ENCODE measurements at regions not wholly inside any gene's neighbourhood (a gene's known extent, or its start where the extent isn't known, plus 50 kb on each side); places are given as distances from the start of the nearest gene placed in this dataset.
"Not testable (repeated sequence)": the region's sequence is repeated elsewhere in the genome, so short reads cannot be mapped to it uniquely, and the experiment has no call there.

DNA sequence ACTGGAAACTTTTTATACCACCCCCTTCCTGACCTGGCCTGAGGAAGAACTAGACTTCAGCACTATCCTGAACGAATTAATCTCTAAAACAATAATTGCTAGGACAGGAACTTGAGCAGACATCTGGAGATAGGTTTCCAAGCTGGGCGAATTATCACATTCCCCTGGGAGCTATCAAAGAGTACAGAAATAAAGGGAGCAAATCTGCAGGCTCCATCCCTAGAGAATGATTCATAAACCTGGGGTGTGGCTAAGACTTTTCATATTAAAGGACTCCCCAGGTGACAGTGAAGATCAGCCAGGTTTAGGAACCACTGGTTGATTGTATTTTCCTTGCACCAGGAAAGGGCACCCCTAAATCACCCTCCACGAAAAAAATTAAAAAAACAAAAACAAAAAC is 105.6 kb upstream of the NOL4 start:
- Mint-ChIP-seq H3K4me3 (no peak overlapping the region), H3K27ac (no peak overlapping the region), H3K27me3 (no peaks in the 10 kb centered on the region), H3K9me3 (peaks cover 17% of the 10 kb centered on the region), H3K36me3 (no peaks in the 10 kb centered on the region), H3K4me1 (no peaks in the 10 kb centered on the region)
- DNase-seq: no peak

- not testable (repeated sequence) for DNase-seq, H3K27ac Mint-ChIP-seq, H3K4me3 Mint-ChIP-seq, H3K27me3 Mint-ChIP-seq, H3K36me3 Mint-ChIP-seq, H3K4me1 Mint-ChIP-seq
- H3K9me3 Mint-ChIP-seq: peaks cover 12% of the 10 kb centered on the region
These were observed 106.2 kb upstream of the NOL4 start for GRCh38 chr18:34330907-34331306.

DNA sequence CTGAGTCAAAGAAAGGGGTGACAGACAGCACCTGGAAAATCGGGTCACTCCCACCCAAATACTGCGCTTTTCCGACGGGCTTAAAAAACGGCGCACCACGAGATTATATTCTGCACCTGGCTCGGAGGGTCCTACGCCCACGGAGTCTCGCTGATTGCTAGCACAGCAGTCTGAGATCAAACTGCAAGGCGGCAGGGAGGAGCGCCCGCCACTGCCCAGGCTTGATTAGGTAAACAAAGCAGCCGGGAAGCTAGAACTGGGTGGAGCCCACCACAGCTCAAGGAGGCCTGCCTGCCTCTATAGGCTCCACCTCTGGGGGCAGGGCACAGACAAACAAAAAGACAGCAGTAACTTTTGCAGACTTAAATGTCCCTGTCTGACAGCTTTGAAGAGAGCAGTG is 106.6 kb upstream of the NOL4 start:
- H3K27ac Mint-ChIP-seq, H3K27me3 Mint-ChIP-seq, DNase-seq, H3K4me3 Mint-ChIP-seq, H3K4me1 Mint-ChIP-seq, H3K36me3 Mint-ChIP-seq: not testable (repeated sequence)
- peaks cover 11% of the 10 kb centered on the region for H3K9me3 Mint-ChIP-seq

- Mint-ChIP-seq H3K27me3 (no peaks in the 10 kb centered on the region), H3K9me3 (peaks cover 7% of the 10 kb centered on the region), H3K4me1 (no peaks in the 10 kb centered on the region), H3K36me3 (no peaks in the 10 kb centered on the region), H3K27ac (no peak overlapping the region), H3K4me3 (no peak overlapping the region)
- DNase-seq: no peak
These were observed 114.4 kb upstream of the NOL4 start for GRCh38 chr18:34339155-34339554.

DNA sequence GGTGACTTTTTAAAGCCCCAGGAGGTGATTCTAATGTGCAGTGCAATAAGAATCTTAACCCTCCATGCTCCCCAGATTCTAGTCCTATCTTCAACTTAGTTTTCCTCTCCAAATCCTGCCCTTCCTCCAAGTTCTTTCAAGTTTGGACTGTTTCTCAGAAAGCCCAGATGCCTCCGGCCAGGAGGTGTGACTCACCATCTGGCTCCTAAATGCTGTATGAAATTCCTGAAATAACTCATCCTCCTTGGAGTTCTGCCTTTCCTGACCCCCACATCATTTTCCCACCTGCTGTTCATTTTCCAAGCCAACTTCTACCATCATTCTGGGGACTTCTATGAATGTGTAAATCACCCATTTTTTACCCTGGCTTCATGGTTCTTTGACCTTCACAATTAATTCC is 118.2 kb upstream of the NOL4 start:
- Mint-ChIP-seq H3K27ac (no peak overlapping the region), H3K4me1 (no peaks in the 10 kb centered on the region), H3K9me3 (peaks cover 7% of the 10 kb centered on the region), H3K36me3 (no peaks in the 10 kb centered on the region), H3K27me3 (no peaks in the 10 kb centered on the region), H3K4me3 (no peak overlapping the region)
- DNase-seq: no peak

GRCh38 chr18:34345738-34346137 is 121.0 kb upstream of the NOL4 start:
- no peaks in the 10 kb centered on the region for H3K36me3 Mint-ChIP-seq
- no peak overlapping the region for H3K27ac Mint-ChIP-seq
- no peak for DNase-seq
- H3K9me3 Mint-ChIP-seq: peaks cover 7% of the 10 kb centered on the region
- H3K27me3 Mint-ChIP-seq: no peaks in the 10 kb centered on the region
- H3K4me1 Mint-ChIP-seq: no peaks in the 10 kb centered on the region
- H3K4me3 Mint-ChIP-seq: no peak overlapping the region

GRCh38 chr18:34350778-34351177 is 126.1 kb upstream of the NOL4 start:
- Mint-ChIP-seq H3K9me3 (no peaks in the 10 kb centered on the region), H3K36me3 (no peaks in the 10 kb centered on the region), H3K4me3 (no peak overlapping the region), H3K27ac (no peak overlapping the region), H3K4me1 (no peaks in the 10 kb centered on the region), H3K27me3 (no peaks in the 10 kb centered on the region)
- DNase-seq: no peak

GRCh38 chr18:34352385-34353163 is 127.9 kb upstream of the NOL4 start:
- Mint-ChIP-seq H3K36me3 (no peaks in the 10 kb centered on the region), H3K4me1 (no peaks in the 10 kb centered on the region), H3K9me3 (no peaks in the 10 kb centered on the region), H3K4me3 (no peak overlapping the region), H3K27ac (no peak overlapping the region), H3K27me3 (no peaks in the 10 kb centered on the region)
- no peak for DNase-seq

GRCh38 chr18:34354351-34354750 is 129.6 kb upstream of the NOL4 start:
- H3K4me3 Mint-ChIP-seq: no peak overlapping the region
- H3K36me3 Mint-ChIP-seq: no peaks in the 10 kb centered on the region
- DNase-seq: no peak
- H3K4me1 Mint-ChIP-seq: no peaks in the 10 kb centered on the region
- no peaks in the 10 kb centered on the region for H3K9me3 Mint-ChIP-seq
- no peaks in the 10 kb centered on the region for H3K27me3 Mint-ChIP-seq
- no peak overlapping the region for H3K27ac Mint-ChIP-seq

- H3K36me3 Mint-ChIP-seq: no peaks in the 10 kb centered on the region
- no peak overlapping the region for H3K27ac Mint-ChIP-seq
- no peak for DNase-seq
- no peaks in the 10 kb centered on the region for H3K9me3 Mint-ChIP-seq
- no peaks in the 10 kb centered on the region for H3K27me3 Mint-ChIP-seq
- no peak overlapping the region for H3K4me3 Mint-ChIP-seq
- H3K4me1 Mint-ChIP-seq: no peaks in the 10 kb centered on the region
These were observed 133.3 kb upstream of the NOL4 start for GRCh38 chr18:34357944-34358580.

GRCh38 chr18:34358923-34359322 is 134.2 kb upstream of the NOL4 start:
- Mint-ChIP-seq H3K27me3 (no peaks in the 10 kb centered on the region), H3K36me3 (no peaks in the 10 kb centered on the region), H3K4me1 (no peaks in the 10 kb centered on the region), H3K27ac (no peak overlapping the region), H3K9me3 (no peaks in the 10 kb centered on the region), H3K4me3 (no peak overlapping the region)
- peak; percentile 0 for DNase-seq

DNA sequence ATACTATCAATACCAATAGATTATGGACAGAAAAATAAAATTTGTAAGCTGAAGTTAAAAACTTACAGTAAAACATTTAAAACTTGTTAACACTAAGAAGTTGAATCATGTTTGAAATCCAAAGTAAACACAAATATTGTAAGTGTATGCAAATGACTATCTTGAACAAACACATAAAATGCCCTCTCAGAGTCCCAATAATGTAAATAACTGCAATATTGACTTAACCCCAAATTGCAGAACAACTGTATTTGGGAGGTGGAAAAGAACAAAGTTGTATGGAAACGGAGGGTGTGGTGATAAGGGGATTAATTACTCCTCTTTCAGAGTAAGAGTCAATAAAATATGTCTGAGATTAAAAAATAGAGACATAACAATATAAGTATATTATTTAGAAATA is 140.0 kb upstream of the NOL4 start:
- Mint-ChIP-seq H3K27ac (no peak overlapping the region), H3K4me1 (no peaks in the 10 kb centered on the region), H3K4me3 (no peak overlapping the region), H3K27me3 (no peaks in the 10 kb centered on the region), H3K36me3 (no peaks in the 10 kb centered on the region), H3K9me3 (no peaks in the 10 kb centered on the region)
- DNase-seq: no peak

DNA sequence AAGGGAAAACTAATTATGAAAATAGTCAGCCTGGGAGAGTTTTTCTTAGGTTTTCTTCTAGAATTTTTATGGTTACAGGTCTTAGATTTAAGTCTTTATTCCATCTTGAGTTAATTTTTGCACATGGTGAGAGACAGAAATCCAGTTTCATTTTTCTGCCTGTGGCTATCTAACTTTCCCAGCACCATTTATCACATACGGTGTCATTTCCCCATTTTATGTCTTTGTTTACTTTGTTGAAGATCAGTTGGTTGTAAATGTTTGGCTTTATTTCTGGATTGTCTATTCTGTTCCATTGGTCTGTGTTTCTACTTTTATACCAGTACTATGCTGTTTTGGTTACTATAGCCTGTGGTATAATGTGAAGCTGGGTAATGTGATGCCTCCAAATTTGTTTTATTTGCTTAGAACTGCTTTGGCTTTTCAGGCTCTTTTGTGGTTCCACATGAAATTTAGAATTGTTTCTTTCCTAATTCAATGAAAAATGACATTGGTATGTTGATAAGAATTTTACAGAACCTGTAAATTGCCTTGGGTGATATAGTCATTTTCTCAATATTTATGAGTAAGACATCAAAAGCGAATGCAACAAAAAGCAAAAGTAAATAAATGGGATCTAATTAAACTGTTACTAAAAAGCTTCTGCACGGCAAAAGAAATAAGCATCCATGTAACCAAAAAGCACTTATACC is 146.1 kb upstream of the NOL4 start:
- Mint-ChIP-seq H3K9me3 (peaks cover 3% of the 10 kb centered on the region), H3K4me3 (no peak overlapping the region), H3K27me3 (no peaks in the 10 kb centered on the region), H3K36me3 (no peaks in the 10 kb centered on the region), H3K27ac (no peak overlapping the region), H3K4me1 (no peaks in the 10 kb centered on the region)
- DNase-seq: no peak

DNA sequence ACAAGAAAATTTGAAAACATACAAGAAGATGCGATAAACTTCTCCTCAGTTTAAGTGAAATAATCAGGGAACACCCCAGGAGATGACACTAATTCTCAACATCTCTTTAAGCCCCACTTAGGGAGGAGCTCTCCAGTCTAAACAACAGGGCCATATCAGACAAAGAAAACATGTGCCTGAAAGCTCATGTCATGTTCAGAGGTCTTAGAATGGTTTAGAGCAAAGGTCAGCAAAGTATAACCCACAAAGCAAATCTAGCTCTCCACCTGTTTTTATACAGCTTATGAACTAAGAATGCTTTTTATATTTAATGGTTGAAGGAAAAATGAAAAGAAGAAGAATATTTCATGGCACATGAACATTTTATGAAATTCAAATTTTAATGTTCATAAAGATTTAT is 155.6 kb upstream of the NOL4 start:
- H3K4me3 Mint-ChIP-seq: no peak overlapping the region
- H3K27me3 Mint-ChIP-seq: no peaks in the 10 kb centered on the region
- peaks cover 2% of the 10 kb centered on the region for H3K9me3 Mint-ChIP-seq
- DNase-seq: no peak
- no peak overlapping the region for H3K27ac Mint-ChIP-seq
- H3K4me1 Mint-ChIP-seq: no peaks in the 10 kb centered on the region
- H3K36me3 Mint-ChIP-seq: no peaks in the 10 kb centered on the region

- DNase-seq: no peak
- H3K27ac Mint-ChIP-seq: no peak overlapping the region
- no peak overlapping the region for H3K4me3 Mint-ChIP-seq
- H3K4me1 Mint-ChIP-seq: no peaks in the 10 kb centered on the region
- H3K27me3 Mint-ChIP-seq: no peaks in the 10 kb centered on the region
- no peaks in the 10 kb centered on the region for H3K36me3 Mint-ChIP-seq
- H3K9me3 Mint-ChIP-seq: peaks cover 4% of the 10 kb centered on the region
These were observed 160.6 kb upstream of the NOL4 start for GRCh38 chr18:34385311-34385710.

GRCh38 chr18:34386803-34387202 is 162.1 kb upstream of the NOL4 start:
- Mint-ChIP-seq H3K36me3 (no peaks in the 10 kb centered on the region), H3K9me3 (peaks cover 4% of the 10 kb centered on the region), H3K27ac (no peak overlapping the region), H3K4me3 (no peak overlapping the region), H3K4me1 (no peaks in the 10 kb centered on the region), H3K27me3 (no peaks in the 10 kb centered on the region)
- DNase-seq: no peak

Measured in activated naive CD8-positive, alpha-beta T cell treated with anti-CD3 and anti-CD28 coated beads for 36 hours (primary cell).